H1 (cell line): ENCODE measurements at regions not wholly inside any gene's neighbourhood (a gene's known extent, or its start where the extent isn't known, plus 50 kb on each side); places are given as distances from the start of the nearest gene placed in this dataset.

ENCODE experiments used
- CHD7 ChIP-seq: fragments of 300-600 bp; sonication (generic); IDR thresholded peaks from 2 replicates; pipeline ENCODE4 v1.7.1; 2012; ENCODE audit warnings: low read length, moderate library complexity, mild to moderate bottlenecking, inconsistent platforms; ENCODE audit not compliant: insufficient replicate concordance
- CTCF ChIP-seq, 3 experiments: IDR thresholded peaks; 1 replicate in 2 of 3; 2 replicates in 1 of 3; pipeline versions ENCODE4 v1.5.1 to v1.6.1; 2011; ENCODE audit warnings: low read length in 3 of 3, mild to moderate bottlenecking in 3 of 3, inconsistent platforms in 2 of 3, low read depth in 1 of 3, moderate library complexity in 1 of 3; ENCODE audit not compliant: insufficient read depth in 1 of 3; ENCODE audit errors: control extremely low read depth in 1 of 3
- EZH2 ChIP-seq: fragments of 200-600 bp; sonication (generic); IDR thresholded peaks from 2 replicates; pipeline ENCODE4 v1.7.1; 2012; ENCODE audit warnings: low read depth, mild to moderate bottlenecking, moderate library complexity, low read length, inconsistent platforms; ENCODE audit not compliant: severe bottlenecking
- GTF2F1 ChIP-seq: IDR thresholded peaks from 2 replicates; pipeline ENCODE4 v1.6.1; 2012; ENCODE audit warnings: low read depth, low read length, improper control_type of control experiment, borderline replicate concordance
- KDM5A ChIP-seq: fragments of 200-600 bp; IDR thresholded peaks from 2 replicates; pipeline ENCODE4 v1.7.1; 2012; ENCODE audit warnings: mild to moderate bottlenecking, low read length, inconsistent platforms, mixed read lengths
- TAF7 ChIP-seq: optimal IDR thresholded peaks from 2 replicates; pipeline ENCODE3; 2011; ENCODE audit warnings: low read depth, mild to moderate bottlenecking, inconsistent platforms, low read length, moderate library complexity, borderline replicate concordance
- TBP ChIP-seq: IDR thresholded peaks from 2 replicates; pipeline ENCODE4 v1.6.1; 2011; ENCODE audit warnings: low read depth, low read length, improper control_type of control experiment

- TF ChIP-seq CHD7: no peak
- TF ChIP-seq EZH2: no peak
- no peak for TF ChIP-seq GTF2F1
- TF ChIP-seq TBP: no peak
- TF ChIP-seq TAF7: no peak
- TF ChIP-seq CTCF (IDR thresholded peaks at IDR 0.05; ENCODE audit: control extremely low read depth in 1 of 3, insufficient read depth in 1 of 3, low read depth in 1 of 3, low read length in 3 of 3): no peak
- no peak for TF ChIP-seq KDM5A
These were observed 52.6 kb upstream of the MC3R start (continued) for GRCh38 chr20:56195946-56196345.
